Vagina (tissue), 2 donors: ENCODE measurements at regions not wholly inside any gene's neighbourhood (a gene's known extent, or its start where the extent isn't known, plus 50 kb on each side); places are given as distances from the start of the nearest gene placed in this dataset.

Source experiments
- POLR2A ChIP-seq, 2 donors: fragments of 450-650 bp; IDR thresholded peaks; one replicate each; pipeline ENCODE4 v1.6.1; 2017; ENCODE audit warnings: antibody characterized with exemption in 2 of 2, mild to moderate bottlenecking in 2 of 2, moderate library complexity in 2 of 2
- TF ChIP-seq, protein P1 (sequence below), 3 experiments: fragments of 450-650 bp in 2 of 3; fragments of 200-600 bp in 1 of 3; sonication (generic) in 1 of 3; IDR thresholded peaks; one replicate each; pipeline ENCODE4 v1.5.1; 2017 to 2019; ENCODE audit warnings: antibody characterized with exemption in 3 of 3, mild to moderate bottlenecking in 2 of 3, moderate library complexity in 2 of 3

DNA sequence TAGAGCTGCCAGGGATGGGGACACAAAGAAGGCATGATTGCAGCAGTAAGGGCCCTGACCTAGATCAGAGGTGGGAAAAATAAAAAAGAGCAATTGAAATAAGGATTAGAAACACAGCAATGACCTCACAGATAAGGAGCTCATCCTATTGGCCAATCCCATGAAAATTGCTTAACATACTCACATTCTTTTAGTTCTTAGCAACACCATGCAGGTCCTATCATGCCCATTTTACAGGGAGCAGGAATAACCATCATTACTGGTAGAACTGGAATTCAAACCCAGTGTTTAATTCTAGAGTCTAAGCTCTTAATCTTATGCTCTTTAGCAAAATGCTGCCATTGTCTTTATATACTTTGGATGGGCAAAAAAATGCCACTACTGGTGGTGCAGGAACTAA is 267.7 kb downstream of the RNF144B start:
- TF ChIP-seq POLR2A (IDR thresholded peaks at IDR 0.05), result no peak
- TF ChIP-seq, protein P1, sequence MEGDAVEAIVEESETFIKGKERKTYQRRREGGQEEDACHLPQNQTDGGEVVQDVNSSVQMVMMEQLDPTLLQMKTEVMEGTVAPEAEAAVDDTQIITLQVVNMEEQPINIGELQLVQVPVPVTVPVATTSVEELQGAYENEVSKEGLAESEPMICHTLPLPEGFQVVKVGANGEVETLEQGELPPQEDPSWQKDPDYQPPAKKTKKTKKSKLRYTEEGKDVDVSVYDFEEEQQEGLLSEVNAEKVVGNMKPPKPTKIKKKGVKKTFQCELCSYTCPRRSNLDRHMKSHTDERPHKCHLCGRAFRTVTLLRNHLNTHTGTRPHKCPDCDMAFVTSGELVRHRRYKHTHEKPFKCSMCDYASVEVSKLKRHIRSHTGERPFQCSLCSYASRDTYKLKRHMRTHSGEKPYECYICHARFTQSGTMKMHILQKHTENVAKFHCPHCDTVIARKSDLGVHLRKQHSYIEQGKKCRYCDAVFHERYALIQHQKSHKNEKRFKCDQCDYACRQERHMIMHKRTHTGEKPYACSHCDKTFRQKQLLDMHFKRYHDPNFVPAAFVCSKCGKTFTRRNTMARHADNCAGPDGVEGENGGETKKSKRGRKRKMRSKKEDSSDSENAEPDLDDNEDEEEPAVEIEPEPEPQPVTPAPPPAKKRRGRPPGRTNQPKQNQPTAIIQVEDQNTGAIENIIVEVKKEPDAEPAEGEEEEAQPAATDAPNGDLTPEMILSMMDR (IDR thresholded peaks at IDR 0.05), result no peak
